ENCODE measurements at regions not wholly inside any gene's neighbourhood (a gene's known extent, or its start where the extent isn't known, plus 50 kb on each side); places are given as distances from the start of the nearest gene placed in this dataset.
A peak's percentile ranks its signal among the peaks of the same experiment; 100 is the strongest.

DNA sequence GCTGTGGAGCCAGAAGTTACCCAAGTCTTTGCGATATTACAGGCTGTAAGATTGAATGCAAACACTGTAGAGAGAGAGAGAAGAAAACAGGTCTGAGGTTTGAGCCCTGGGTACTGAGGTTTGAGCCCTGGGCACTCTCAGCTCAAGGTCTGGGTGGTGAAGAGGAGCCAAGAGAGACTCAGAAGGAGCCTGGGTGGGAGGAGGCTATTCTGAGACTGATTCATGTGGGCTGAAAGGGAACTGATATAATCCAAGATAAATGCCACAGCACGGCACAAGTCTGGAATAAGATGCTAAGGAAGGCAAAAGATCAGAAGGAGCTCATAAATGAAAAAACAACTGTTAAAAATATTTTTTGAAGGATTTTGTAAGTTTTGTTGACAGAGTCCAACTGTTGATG lies 407.6 kb upstream of the HS6ST1 start:
- Histone ChIP-seq H3K4me1 (ENCODE audit: insufficient read depth, low read length) (no peaks in the 10 kb centered on the region), H3K27ac (ENCODE audit: low read depth, low read length) (no peak overlapping the region), H3K36me3 (ENCODE audit: insufficient read depth, low read length) (no peaks in the 10 kb centered on the region), H3K27me3 (ENCODE audit: control insufficient read depth in 1 of 2, insufficient read depth in 2 of 2, low read length in 2 of 2) (no peaks in the 10 kb centered on the region), H3K4me3 (ENCODE audit: low read depth in 1 of 2, low read length in 2 of 2) (no peak overlapping the region), H3K9ac (ENCODE audit: low read length) (no peak overlapping the region), H3K9me3 (ENCODE audit: low read length) (no peaks in the 10 kb centered on the region)

DNA sequence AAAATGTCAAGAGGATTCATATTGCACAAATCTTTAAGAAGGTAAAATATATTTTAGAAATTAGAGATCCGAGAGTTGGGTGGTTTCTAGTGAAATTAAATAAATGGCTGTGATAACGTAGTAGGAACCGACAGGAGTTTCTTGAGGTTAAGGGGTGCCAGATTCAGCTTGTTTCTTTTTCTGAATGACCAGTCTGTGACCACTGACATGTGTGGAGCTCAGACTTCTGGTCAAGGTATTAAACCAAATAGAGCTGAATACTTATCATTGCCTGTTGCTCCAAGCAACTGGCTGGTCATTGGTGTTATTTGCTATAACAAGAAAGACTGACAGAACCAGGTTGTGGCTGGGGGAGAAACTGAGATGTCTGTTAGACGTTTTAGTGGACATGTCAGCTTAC lies 408.2 kb upstream of the HS6ST1 start:
- H3K9me3 ChIP-seq (ENCODE audit: low read length): no peaks in the 10 kb centered on the region
- no peak overlapping the region for H3K9ac ChIP-seq (ENCODE audit: low read length)
- no peaks in the 10 kb centered on the region for H3K4me1 ChIP-seq (ENCODE audit: insufficient read depth, low read length)
- no peak overlapping the region for H3K27ac ChIP-seq (ENCODE audit: low read depth, low read length)
- no peaks in the 10 kb centered on the region for H3K27me3 ChIP-seq (ENCODE audit: control insufficient read depth in 1 of 2, insufficient read depth in 2 of 2, low read length in 2 of 2)
- no peak overlapping the region for H3K4me3 ChIP-seq (ENCODE audit: low read depth in 1 of 2, low read length in 2 of 2)
- H3K36me3 ChIP-seq (ENCODE audit: insufficient read depth, low read length): no peaks in the 10 kb centered on the region

DNA sequence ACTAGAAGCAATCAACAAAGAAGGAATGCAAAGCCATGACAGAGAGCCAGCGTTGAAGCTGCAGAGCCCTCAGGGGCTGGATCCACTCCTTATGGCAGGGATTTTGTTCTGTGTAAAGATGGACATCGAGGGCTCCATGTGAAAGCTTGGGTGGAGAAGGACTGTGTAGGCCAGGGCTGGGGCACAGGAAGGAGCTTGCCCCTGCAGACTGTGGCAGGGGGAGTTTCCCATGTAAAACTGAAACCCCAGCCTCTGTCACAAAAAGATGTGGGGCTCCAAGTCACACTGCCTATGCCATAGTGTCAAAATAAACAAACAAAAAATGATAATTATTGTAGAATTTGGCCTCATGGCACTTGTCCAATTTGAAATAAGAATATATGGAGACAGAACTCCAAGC lies 408.7 kb upstream of the HS6ST1 start:
- H3K4me1 ChIP-seq (ENCODE audit: insufficient read depth, low read length): no peaks in the 10 kb centered on the region
- H3K9me3 ChIP-seq (ENCODE audit: low read length): no peaks in the 10 kb centered on the region
- H3K4me3 ChIP-seq (ENCODE audit: low read depth in 1 of 2, low read length in 2 of 2): no peak overlapping the region
- H3K36me3 ChIP-seq (ENCODE audit: insufficient read depth, low read length): no peaks in the 10 kb centered on the region
- no peak overlapping the region for H3K9ac ChIP-seq (ENCODE audit: low read length)
- no peaks in the 10 kb centered on the region for H3K27me3 ChIP-seq (ENCODE audit: control insufficient read depth in 1 of 2, insufficient read depth in 2 of 2, low read length in 2 of 2)
- H3K27ac ChIP-seq (ENCODE audit: low read depth, low read length): no peak overlapping the region

DNA sequence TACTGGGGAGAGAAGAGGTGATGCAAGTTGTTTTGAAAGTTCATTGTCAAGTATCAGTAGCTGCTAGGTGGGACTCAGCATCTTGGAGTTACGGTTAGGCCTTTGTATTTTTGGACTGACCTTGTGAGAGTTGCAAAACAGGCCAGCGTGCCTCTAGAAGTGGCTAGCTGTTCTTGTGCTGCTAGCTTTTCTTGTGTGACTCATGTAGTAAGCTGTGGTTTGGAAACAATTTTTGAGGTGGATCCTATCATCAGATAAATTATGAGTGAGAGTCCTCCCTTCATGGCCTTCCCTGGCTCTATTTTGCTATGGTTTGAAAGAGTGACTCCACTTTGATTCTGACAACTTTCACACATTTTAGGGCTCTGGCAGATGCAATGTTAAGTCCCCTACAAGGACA lies 409.2 kb upstream of the HS6ST1 start:
- no peaks in the 10 kb centered on the region for H3K4me1 ChIP-seq (ENCODE audit: insufficient read depth, low read length)
- no peaks in the 10 kb centered on the region for H3K9me3 ChIP-seq (ENCODE audit: low read length)
- no peak overlapping the region for H3K9ac ChIP-seq (ENCODE audit: low read length)
- no peaks in the 10 kb centered on the region for H3K36me3 ChIP-seq (ENCODE audit: insufficient read depth, low read length)
- no peaks in the 10 kb centered on the region for H3K27me3 ChIP-seq (ENCODE audit: control insufficient read depth in 1 of 2, insufficient read depth in 2 of 2, low read length in 2 of 2)
- no peak overlapping the region for H3K4me3 ChIP-seq (ENCODE audit: low read depth in 1 of 2, low read length in 2 of 2)
- H3K27ac ChIP-seq (ENCODE audit: low read depth, low read length): no peak overlapping the region

DNA sequence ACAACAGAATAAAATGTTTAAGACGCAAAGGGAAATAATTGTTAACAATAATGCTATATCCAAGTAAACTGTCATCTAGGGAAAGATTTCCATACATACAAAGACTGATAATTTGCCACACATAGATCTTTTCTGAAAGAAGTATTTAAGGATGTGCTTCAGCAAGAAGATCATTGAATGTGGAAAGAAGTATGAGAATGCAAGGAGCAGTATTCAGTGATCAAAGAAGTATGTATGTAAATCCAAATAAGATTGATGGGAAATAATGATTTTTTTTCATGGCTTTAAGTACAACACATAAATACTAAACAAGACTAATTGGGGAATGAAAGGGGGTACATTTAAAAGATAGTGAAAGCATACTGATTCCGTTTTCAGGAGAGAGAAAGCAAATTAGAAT lies 410.4 kb upstream of the HS6ST1 start:
- Histone ChIP-seq H3K27me3 (ENCODE audit: control insufficient read depth in 1 of 2, insufficient read depth in 2 of 2, low read length in 2 of 2) (no peaks in the 10 kb centered on the region), H3K9me3 (ENCODE audit: low read length) (no peaks in the 10 kb centered on the region), H3K36me3 (ENCODE audit: insufficient read depth, low read length) (no peaks in the 10 kb centered on the region), H3K9ac (ENCODE audit: low read length) (no peak overlapping the region), H3K4me1 (ENCODE audit: insufficient read depth, low read length) (peaks cover 5% of the 10 kb centered on the region), H3K4me3 (ENCODE audit: low read depth in 1 of 2, low read length in 2 of 2) (no peak overlapping the region), H3K27ac (ENCODE audit: low read depth, low read length) (no peak overlapping the region)

DNA sequence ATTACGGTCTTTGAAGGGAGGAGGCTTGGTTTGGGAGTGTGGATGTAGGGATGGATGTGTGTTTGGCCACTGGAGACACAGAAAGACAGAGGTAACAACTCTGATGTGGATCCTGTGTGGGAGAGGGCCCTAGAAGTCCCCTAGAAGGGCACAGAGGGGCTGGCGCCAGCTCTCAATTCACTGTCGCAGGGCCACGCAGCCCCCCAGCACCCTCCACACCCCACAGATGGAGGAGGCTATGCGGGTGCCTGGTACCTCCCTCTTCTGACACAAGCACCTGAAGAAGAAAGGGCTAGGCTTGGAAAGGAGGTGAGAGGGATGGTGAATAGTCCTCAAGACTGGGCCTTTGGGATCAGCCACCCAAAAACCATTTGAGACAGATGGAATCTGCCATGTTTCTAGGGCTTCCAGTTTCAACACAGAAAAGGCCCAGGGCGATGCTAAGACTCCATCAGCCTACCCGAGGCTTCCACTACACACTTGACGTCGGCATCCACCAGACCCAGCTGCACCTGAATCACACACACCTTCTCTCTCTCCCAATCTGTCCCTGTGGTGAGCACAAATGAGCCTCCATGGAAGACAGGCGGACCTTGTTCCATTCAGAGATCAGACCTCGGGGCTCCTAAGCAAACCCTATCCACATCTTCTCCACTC lies 413.5 kb upstream of the HS6ST1 start:
- H3K9ac ChIP-seq (ENCODE audit: low read length): no peak overlapping the region
- H3K4me3 ChIP-seq (ENCODE audit: low read depth in 1 of 2, low read length in 2 of 2): no peak overlapping the region
- H3K27me3 ChIP-seq (ENCODE audit: control insufficient read depth in 1 of 2, insufficient read depth in 2 of 2, low read length in 2 of 2): no peaks in the 10 kb centered on the region
- no peaks in the 10 kb centered on the region for H3K9me3 ChIP-seq (ENCODE audit: low read length)
- no peak overlapping the region for H3K27ac ChIP-seq (ENCODE audit: low read depth, low read length)
- no peaks in the 10 kb centered on the region for H3K36me3 ChIP-seq (ENCODE audit: insufficient read depth, low read length)
- peaks cover 18% of the 10 kb centered on the region for H3K4me1 ChIP-seq (ENCODE audit: insufficient read depth, low read length)

DNA sequence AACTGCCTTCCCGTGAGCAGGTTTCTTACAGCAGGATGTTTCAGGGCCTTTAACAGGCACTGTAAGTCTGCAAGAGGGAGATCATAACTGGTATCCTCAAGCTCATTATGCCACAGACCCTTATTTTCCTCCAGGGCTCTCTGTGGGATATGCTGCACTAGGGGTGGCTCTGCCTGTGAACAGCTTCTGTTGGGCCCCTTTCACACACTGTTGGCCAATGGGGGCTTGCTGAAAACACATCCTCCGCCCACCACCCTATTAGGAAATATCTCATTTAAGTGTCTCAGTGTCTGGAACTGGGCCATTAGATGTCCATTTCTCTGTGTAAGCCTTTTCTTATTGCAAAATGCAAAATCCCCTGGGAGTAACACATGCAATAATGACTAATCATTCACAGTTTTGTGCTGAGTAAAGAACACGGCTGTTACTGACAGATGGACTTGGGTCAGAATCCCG lies 414.3 kb upstream of the HS6ST1 start:
- Histone ChIP-seq H3K9ac (ENCODE audit: low read length) (no peak overlapping the region), H3K36me3 (ENCODE audit: insufficient read depth, low read length) (no peaks in the 10 kb centered on the region), H3K4me3 (ENCODE audit: low read depth in 1 of 2, low read length in 2 of 2) (no peak overlapping the region), H3K27ac (ENCODE audit: low read depth, low read length) (no peak overlapping the region), H3K4me1 (ENCODE audit: insufficient read depth, low read length) (peaks cover 18% of the 10 kb centered on the region), H3K9me3 (ENCODE audit: low read length) (no peaks in the 10 kb centered on the region), H3K27me3 (ENCODE audit: control insufficient read depth in 1 of 2, insufficient read depth in 2 of 2, low read length in 2 of 2) (no peaks in the 10 kb centered on the region)

DNA sequence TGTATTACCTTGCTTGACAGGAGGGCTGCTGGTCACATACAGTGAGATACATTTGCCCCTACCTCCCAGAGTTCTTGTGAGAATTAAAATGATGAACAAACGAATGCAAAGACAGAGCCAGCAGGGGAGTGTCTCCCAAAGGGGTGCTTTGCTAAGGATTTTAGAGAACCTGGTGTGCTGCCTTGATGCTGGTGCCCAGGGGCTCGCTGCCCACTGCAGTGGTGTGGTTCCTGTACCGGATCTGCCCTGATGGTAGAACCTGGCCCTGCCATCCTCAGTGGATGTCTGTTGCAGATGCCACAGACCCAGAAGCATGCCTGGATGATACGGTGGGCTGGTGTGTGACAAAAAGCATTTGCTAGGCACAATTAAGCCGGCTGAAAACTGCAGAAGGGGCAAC lies 414.8 kb upstream of the HS6ST1 start:
- no peak overlapping the region for H3K4me3 ChIP-seq (ENCODE audit: low read depth in 1 of 2, low read length in 2 of 2)
- peaks cover 18% of the 10 kb centered on the region for H3K4me1 ChIP-seq (ENCODE audit: insufficient read depth, low read length)
- no peaks in the 10 kb centered on the region for H3K27me3 ChIP-seq (ENCODE audit: control insufficient read depth in 1 of 2, insufficient read depth in 2 of 2, low read length in 2 of 2)
- no peaks in the 10 kb centered on the region for H3K36me3 ChIP-seq (ENCODE audit: insufficient read depth, low read length)
- no peak overlapping the region for H3K9ac ChIP-seq (ENCODE audit: low read length)
- no peaks in the 10 kb centered on the region for H3K9me3 ChIP-seq (ENCODE audit: low read length)
- no peak overlapping the region for H3K27ac ChIP-seq (ENCODE audit: low read depth, low read length)

DNA sequence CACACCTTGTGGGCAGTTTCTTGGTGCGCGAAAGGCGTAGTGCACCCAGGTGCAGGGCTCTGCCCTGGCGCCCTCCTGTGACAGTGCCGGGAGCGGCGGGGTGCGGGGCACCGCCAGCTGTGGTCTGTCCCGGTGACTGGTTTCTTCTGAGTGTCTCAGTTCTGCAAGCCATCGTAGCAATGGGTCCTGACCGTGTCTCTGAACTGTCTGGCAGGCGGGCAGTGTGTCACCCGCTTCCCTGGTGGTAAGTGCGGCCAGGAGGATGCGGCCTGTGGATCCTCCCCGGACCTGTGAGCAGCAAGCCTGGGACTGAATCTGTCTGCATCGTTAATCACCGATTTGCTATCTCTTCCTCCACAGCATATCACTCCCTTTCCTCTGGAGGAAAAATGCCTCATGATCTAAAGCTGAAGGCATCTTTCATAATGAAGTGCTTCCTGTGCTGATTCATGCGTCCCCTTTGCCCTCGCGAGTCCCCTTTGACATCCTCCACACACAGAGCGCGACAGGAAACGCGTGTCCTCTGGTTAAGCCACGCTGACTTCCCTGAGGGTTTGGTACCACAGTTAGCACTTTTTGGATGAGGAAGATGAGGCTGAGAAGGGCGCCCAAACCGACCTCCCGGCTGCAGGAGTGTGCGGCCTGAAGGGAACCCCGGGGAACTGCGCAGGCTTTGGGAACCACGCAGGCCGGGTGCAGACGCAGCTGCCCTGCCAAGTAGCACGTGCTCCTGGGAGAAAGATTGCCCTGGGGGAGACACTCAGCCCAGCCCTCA lies 416.0 kb upstream of the HS6ST1 start:
- no peaks in the 10 kb centered on the region for H3K9me3 ChIP-seq (ENCODE audit: low read length)
- peaks cover 18% of the 10 kb centered on the region for H3K4me1 ChIP-seq (ENCODE audit: insufficient read depth, low read length)
- no peak overlapping the region for H3K9ac ChIP-seq (ENCODE audit: low read length)
- H3K4me3 ChIP-seq (ENCODE audit: low read depth in 1 of 2, low read length in 2 of 2): no peak overlapping the region
- no peaks in the 10 kb centered on the region for H3K27me3 ChIP-seq (ENCODE audit: control insufficient read depth in 1 of 2, insufficient read depth in 2 of 2, low read length in 2 of 2)
- no peak overlapping the region for H3K27ac ChIP-seq (ENCODE audit: low read depth, low read length)
- no peaks in the 10 kb centered on the region for H3K36me3 ChIP-seq (ENCODE audit: insufficient read depth, low read length)

DNA sequence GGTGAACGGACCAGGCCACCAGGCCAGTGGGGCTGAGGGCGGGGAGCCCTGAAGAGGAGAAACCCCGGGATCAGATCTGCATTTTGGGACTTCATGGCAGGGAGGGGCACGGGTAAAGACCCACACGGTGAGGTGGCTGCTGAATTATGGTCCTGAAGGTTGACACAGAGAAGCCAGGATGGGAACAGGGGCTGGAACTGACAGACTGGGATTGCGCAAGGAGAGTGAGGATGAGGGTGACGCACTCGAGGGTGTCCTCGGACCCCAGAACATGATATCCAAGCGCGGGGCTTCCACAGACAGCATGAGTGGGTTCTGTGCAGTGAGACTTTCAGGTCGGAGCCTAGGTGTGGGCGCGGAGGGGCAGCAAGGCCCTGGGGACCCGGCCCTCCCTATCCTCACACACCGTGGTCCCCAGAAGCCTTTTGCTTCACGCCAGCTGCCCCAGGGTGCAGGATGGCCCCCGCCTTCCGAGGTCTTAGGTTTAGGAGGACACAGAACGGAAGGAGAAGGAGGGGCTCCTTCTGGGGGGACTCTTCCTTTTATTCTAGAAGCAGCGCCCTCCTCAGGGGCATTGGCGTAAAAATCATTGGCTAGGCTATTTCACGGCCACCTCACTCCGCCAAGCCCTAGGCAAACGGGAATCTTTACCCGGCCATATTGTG lies 416.8 kb upstream of the HS6ST1 start:
- no peak overlapping the region for H3K27ac ChIP-seq (ENCODE audit: low read depth, low read length)
- H3K4me1 ChIP-seq (ENCODE audit: insufficient read depth, low read length): peaks cover 18% of the 10 kb centered on the region

DNA sequence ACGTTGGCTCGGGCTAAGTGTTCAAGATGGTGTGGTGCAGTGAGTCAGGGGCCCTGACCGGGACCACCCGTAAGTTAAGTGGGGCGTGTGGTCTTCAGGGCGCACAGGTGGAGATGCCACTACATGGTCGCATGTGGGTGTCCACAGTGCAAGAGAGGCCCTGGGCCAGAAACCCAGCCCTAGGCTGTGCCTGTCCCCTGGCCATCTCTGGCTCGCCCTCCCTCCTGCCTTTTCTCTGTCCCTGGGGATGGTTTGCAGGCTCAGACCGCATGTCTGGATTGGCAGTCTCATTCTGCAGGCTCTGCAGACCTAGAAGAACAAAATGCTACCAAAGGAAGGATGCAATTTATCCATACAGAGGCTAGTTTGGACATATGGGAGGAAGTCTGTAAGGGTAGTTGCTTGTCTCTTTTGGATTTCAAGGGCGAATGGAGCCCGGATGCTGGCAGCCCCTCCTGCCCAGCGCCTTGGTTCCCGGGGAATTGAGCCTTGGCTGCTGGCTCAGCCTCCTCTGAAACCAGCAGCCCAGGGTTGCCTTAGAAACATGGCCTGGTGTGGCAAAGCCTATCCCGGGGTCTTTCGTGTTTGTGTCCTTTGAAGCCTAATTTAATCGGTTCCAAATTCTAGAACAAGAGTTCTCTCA lies 417.5 kb upstream of the HS6ST1 start:
- Histone ChIP-seq H3K4me3 (ENCODE audit: low read depth in 1 of 2, low read length in 2 of 2) (peak overlapping the region in 1 of 2 donors; percentile 33), H3K36me3 (ENCODE audit: insufficient read depth, low read length) (no peaks in the 10 kb centered on the region), H3K9ac (ENCODE audit: low read length) (no peak overlapping the region), H3K4me1 (ENCODE audit: insufficient read depth, low read length) (peaks cover 18% of the 10 kb centered on the region), H3K27me3 (ENCODE audit: control insufficient read depth in 1 of 2, insufficient read depth in 2 of 2, low read length in 2 of 2) (no peaks in the 10 kb centered on the region), H3K27ac (ENCODE audit: low read depth, low read length) (no peak overlapping the region), H3K9me3 (ENCODE audit: low read length) (no peaks in the 10 kb centered on the region)

More for the DNA sequence above, 416.8 kb upstream of the HS6ST1 start:
- H3K9me3 ChIP-seq (ENCODE audit: low read length): no peaks in the 10 kb centered on the region
- no peak overlapping the region for H3K9ac ChIP-seq (ENCODE audit: low read length)
- H3K27me3 ChIP-seq (ENCODE audit: control insufficient read depth in 1 of 2, insufficient read depth in 2 of 2, low read length in 2 of 2): no peaks in the 10 kb centered on the region
- H3K4me3 ChIP-seq (ENCODE audit: low read depth in 1 of 2, low read length in 2 of 2): no peak overlapping the region
- no peaks in the 10 kb centered on the region for H3K36me3 ChIP-seq (ENCODE audit: insufficient read depth, low read length)

Measured in muscle layer of colon (tissue), 2 donors.